Fibroblast of pulmonary artery (primary cell): ENCODE measurements at regions not wholly inside any gene's neighbourhood (a gene's known extent, or its start where the extent isn't known, plus 50 kb on each side); places are given as distances from the start of the nearest gene placed in this dataset.
"Not testable (repeated sequence)": the region's sequence is repeated elsewhere in the genome, so short reads cannot be mapped to it uniquely, and the experiment has no call there.

Experiments
- DNase-seq: peaks from one replicate; pipeline ENCODE4 v3.0.0-alpha.2; 2010; ENCODE audit warnings: low read depth
- H3K4me3 ChIP-seq: replicated peaks from 2 replicates; pipeline ENCODE4 v1.5.1; 2011; ENCODE audit warnings: low read depth, mild to moderate bottlenecking, control low read depth, low read length, moderate library complexity
- TF ChIP-seq, protein P1 (sequence below): IDR thresholded peaks from 2 replicates; pipeline ENCODE4 v1.5.1; 2011; ENCODE audit warnings: mild to moderate bottlenecking, control low read depth, low read length, inconsistent platforms; ENCODE audit errors: missing control alignments

DNA sequence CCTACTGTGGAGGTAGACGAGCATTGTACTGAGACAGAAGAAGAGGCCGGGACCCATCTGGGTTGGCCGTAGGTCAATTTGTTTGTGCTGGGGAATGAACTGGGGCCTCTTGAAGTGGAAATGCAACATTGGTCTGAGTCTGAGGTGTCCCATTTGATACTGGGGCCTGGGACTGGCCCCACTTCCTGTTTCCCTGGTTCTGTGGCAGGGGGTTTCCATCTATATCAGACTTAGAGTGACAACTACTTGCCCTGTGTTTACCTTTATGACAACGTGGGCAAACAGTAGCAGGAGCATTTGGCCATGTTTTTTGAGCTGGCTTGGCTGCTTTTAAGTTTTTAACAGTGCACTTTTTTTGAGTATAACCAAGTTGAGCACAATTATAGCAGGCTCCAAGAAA is 146.1 kb upstream of the NLGN4Y start:
- no peak overlapping the region for H3K4me3 ChIP-seq
- DNase-seq: no peak
- TF ChIP-seq, protein P1, sequence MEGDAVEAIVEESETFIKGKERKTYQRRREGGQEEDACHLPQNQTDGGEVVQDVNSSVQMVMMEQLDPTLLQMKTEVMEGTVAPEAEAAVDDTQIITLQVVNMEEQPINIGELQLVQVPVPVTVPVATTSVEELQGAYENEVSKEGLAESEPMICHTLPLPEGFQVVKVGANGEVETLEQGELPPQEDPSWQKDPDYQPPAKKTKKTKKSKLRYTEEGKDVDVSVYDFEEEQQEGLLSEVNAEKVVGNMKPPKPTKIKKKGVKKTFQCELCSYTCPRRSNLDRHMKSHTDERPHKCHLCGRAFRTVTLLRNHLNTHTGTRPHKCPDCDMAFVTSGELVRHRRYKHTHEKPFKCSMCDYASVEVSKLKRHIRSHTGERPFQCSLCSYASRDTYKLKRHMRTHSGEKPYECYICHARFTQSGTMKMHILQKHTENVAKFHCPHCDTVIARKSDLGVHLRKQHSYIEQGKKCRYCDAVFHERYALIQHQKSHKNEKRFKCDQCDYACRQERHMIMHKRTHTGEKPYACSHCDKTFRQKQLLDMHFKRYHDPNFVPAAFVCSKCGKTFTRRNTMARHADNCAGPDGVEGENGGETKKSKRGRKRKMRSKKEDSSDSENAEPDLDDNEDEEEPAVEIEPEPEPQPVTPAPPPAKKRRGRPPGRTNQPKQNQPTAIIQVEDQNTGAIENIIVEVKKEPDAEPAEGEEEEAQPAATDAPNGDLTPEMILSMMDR: no peak

DNA sequence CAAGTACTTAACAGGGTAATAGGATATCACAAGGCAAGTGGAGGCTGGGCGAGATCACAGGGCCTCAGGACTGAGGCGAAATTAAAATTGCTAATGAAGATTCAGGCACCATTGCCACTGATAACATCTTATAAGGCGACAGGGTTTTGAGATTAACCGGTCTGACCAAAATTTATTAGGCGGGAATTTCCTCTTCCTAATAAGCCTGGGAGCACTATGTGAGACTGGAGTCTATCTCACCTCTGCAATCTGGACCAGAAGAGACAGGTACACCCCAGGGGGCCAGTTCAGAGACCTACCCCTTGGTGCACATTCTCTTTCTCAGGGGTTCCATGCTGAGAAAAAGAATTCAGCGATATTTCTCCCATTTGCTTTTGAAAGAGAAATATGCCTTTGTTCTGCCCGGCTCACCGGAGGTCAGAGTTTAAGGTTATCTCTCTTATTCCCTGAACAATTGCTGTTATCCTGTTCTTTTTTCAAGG is 113.7 kb upstream of the NLGN4Y start:
- not testable (repeated sequence) for H3K4me3 ChIP-seq, DNase-seq

DNA sequence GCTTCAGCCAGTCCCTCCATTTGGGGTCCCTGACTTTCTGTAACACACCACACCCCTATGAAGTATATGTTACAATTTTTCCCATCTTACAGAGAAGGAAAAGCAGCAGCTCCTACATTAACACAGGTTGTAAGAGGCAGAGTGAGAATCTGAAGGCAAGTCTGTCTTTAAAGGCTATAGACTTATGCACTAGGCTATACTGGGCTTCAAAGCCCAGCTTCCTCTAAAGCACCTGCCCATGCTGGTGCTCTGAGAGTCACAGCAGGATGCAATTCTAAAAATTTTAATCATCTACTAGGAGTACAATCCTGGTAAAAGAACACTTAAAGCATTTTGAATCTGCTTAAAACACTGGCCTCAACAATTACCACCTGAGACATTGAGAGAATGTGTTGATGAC is 113.0 kb upstream of the NLGN4Y start:
- TF ChIP-seq, protein P1: no peak
- no peak for DNase-seq
- H3K4me3 ChIP-seq: no peak overlapping the region

DNA sequence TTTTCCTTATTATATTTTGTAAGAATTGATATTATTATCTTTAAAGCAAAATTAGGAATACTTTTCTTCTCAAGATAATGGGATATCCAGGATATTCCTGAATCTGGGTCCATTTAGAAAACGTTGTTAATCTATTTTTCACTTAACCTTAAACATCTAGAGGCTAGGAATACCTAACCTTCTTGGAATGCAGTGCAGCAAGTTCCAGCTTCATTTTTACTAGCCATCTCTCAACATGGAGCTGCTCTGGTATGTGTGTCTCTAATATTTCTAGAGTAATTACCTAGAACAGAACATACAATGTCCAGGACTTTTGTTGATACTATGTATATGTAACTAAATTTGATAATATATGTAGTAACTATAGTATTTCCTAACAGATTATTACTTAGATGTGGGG is 87.8 kb upstream of the NLGN4Y start:
- TF ChIP-seq, protein P1: no peak
- DNase-seq: no peak
- H3K4me3 ChIP-seq: no peak overlapping the region

- DNase-seq: no peak
- no peak overlapping the region for H3K4me3 ChIP-seq
- TF ChIP-seq, protein P1: no peak
Observed at GRCh38 chrY:14437626-14438025, 86.7 kb upstream of the NLGN4Y start.

DNA sequence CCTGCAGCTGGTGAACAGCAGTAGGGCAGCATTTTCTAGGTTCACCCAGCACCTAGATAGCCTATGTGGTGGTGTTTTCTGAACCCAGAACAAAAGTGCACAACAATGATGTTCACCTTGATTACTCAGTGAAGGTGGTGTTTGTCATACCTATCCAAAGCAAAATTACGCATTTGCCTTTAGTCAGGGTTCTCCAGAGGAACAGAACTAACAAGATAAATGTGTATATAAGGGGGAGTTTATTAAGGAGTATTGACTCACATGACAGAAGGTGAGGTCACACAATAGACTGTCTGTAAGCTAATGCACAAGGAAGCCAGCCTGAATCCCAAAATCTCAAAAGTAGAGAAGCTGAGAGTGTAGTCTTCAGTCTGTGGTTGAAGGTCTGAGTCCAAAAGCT is 85.9 kb upstream of the NLGN4Y start:
- H3K4me3 ChIP-seq: no peak overlapping the region
- TF ChIP-seq, protein P1: no peak
- no peak for DNase-seq

- no peak overlapping the region for H3K4me3 ChIP-seq
- TF ChIP-seq, protein P1: no peak
- no peak for DNase-seq
Observed at GRCh38 chrY:14444550-14444949, 79.8 kb upstream of the NLGN4Y start.
